Neural cell (in vitro differentiated cells): ENCODE measurements at regions not wholly inside any gene's neighbourhood (a gene's known extent, or its start where the extent isn't known, plus 50 kb on each side); places are given as distances from the start of the nearest gene placed in this dataset.

Experiments
- EP300 ChIP-seq: fragments of 450-650 bp; conservative IDR thresholded peaks from 2 replicates; pipeline ENCODE4 v1.6.1; 2014; ENCODE audit warnings: antibody characterized with exemption, mild to moderate bottlenecking, moderate library complexity; ENCODE audit not compliant: poor library complexity, severe bottlenecking
- EZH2 ChIP-seq: fragments of 200-600, 300-800 bp; shearing (Covaris generic), sonication (generic); IDR thresholded peaks from 2 replicates; pipeline ENCODE4 v1.6.1; 2014; ENCODE audit warnings: antibody characterized with exemption, low read length, borderline replicate concordance, mild to moderate bottlenecking; ENCODE audit not compliant: insufficient read depth, poor library complexity, severe bottlenecking
- MXI1 ChIP-seq: fragments of 450-650 bp; conservative IDR thresholded peaks from 2 replicates; pipeline ENCODE4 v1.6.1; 2014; ENCODE audit warnings: antibody characterized with exemption, mild to moderate bottlenecking; ENCODE audit not compliant: poor library complexity, severe bottlenecking
- POLR2AphosphoS5 ChIP-seq: IDR thresholded peaks from 2 replicates; pipeline ENCODE4 v1.6.1; 2012
- RAD21 ChIP-seq: fragments of 450-650 bp; conservative IDR thresholded peaks from 2 replicates; pipeline ENCODE4 v1.6.1; 2014; ENCODE audit warnings: antibody characterized with exemption, mild to moderate bottlenecking, moderate library complexity
- SMC3 ChIP-seq: fragments of 450-650 bp; conservative IDR thresholded peaks from 2 replicates; pipeline ENCODE4 v1.6.1; 2014; ENCODE audit warnings: antibody characterized with exemption, mild to moderate bottlenecking, moderate library complexity; ENCODE audit not compliant: poor library complexity
- TAF1 ChIP-seq: IDR thresholded peaks from 2 replicates; pipeline ENCODE4 v1.6.1; 2012; ENCODE audit warnings: low read depth
- TF ChIP-seq, protein P1 (sequence below): fragments of 450-650 bp; IDR thresholded peaks from 2 replicates; pipeline ENCODE4 v1.5.1; 2014; ENCODE audit warnings: antibody characterized with exemption, mild to moderate bottlenecking, moderate library complexity; ENCODE audit not compliant: poor library complexity, severe bottlenecking
- TF ChIP-seq, protein P2 (sequence below): IDR thresholded peaks from 2 replicates; pipeline ENCODE4 v1.6.1; 2012; ENCODE audit warnings: borderline replicate concordance

DNA sequence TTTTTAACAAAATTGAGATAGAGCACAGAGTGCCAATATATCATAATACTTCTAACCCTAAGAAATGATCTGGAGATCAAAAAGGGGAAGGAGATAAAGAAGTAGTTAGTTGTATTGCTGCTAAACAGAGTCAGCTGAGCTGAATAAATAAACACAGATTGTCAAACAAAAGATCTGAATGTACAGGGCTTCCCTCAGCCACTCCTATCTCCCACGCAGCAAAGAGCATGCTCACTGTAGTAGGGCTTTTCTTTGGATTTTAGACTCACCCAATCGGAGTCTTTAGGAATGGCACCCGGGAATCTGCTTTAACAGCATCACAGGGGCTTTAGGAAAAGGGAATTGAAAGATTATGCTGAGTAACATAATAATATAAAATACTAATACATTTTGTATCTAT lies 222.2 kb upstream of the STXBP5 start:
- TF ChIP-seq, protein P1, sequence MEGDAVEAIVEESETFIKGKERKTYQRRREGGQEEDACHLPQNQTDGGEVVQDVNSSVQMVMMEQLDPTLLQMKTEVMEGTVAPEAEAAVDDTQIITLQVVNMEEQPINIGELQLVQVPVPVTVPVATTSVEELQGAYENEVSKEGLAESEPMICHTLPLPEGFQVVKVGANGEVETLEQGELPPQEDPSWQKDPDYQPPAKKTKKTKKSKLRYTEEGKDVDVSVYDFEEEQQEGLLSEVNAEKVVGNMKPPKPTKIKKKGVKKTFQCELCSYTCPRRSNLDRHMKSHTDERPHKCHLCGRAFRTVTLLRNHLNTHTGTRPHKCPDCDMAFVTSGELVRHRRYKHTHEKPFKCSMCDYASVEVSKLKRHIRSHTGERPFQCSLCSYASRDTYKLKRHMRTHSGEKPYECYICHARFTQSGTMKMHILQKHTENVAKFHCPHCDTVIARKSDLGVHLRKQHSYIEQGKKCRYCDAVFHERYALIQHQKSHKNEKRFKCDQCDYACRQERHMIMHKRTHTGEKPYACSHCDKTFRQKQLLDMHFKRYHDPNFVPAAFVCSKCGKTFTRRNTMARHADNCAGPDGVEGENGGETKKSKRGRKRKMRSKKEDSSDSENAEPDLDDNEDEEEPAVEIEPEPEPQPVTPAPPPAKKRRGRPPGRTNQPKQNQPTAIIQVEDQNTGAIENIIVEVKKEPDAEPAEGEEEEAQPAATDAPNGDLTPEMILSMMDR: no peak
- TF ChIP-seq TAF1: no peak
- TF ChIP-seq RAD21: no peak
- no peak for TF ChIP-seq POLR2AphosphoS5
- TF ChIP-seq, protein P2, sequence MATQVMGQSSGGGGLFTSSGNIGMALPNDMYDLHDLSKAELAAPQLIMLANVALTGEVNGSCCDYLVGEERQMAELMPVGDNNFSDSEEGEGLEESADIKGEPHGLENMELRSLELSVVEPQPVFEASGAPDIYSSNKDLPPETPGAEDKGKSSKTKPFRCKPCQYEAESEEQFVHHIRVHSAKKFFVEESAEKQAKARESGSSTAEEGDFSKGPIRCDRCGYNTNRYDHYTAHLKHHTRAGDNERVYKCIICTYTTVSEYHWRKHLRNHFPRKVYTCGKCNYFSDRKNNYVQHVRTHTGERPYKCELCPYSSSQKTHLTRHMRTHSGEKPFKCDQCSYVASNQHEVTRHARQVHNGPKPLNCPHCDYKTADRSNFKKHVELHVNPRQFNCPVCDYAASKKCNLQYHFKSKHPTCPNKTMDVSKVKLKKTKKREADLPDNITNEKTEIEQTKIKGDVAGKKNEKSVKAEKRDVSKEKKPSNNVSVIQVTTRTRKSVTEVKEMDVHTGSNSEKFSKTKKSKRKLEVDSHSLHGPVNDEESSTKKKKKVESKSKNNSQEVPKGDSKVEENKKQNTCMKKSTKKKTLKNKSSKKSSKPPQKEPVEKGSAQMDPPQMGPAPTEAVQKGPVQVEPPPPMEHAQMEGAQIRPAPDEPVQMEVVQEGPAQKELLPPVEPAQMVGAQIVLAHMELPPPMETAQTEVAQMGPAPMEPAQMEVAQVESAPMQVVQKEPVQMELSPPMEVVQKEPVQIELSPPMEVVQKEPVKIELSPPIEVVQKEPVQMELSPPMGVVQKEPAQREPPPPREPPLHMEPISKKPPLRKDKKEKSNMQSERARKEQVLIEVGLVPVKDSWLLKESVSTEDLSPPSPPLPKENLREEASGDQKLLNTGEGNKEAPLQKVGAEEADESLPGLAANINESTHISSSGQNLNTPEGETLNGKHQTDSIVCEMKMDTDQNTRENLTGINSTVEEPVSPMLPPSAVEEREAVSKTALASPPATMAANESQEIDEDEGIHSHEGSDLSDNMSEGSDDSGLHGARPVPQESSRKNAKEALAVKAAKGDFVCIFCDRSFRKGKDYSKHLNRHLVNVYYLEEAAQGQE: no peak
- no peak for TF ChIP-seq EZH2
- no peak for TF ChIP-seq MXI1
- TF ChIP-seq EP300: no peak
- TF ChIP-seq SMC3: no peak
